ENCODE measurements at regions not wholly inside any gene's neighbourhood (a gene's known extent, or its start where the extent isn't known, plus 50 kb on each side); places are given as distances from the start of the nearest gene placed in this dataset.

- in situ Hi-C loops (cut with HindIII; ENCODE audit: low sequenced_read_pairs): no loop called here
Observed at GRCh38 chr4:74638689-74639088, 155.6 kb downstream of the BTC start.

- in situ Hi-C loops (cut with HindIII; ENCODE audit: low sequenced_read_pairs): no loop called here
Observed at GRCh38 chr4:74640111-74640903, 154.0 kb downstream of the BTC start.

- in situ Hi-C loops (cut with HindIII; ENCODE audit: low sequenced_read_pairs): no loop called here
Observed at GRCh38 chr4:74642006-74642405, 152.3 kb downstream of the BTC start.

GRCh38 chr4:74649193-74649592 lies 145.1 kb downstream of the BTC start:
- in situ Hi-C loops (cut with HindIII; ENCODE audit: low sequenced_read_pairs): no loop called here

- in situ Hi-C loops (cut with HindIII; ENCODE audit: low sequenced_read_pairs): no loop called here
Observed at GRCh38 chr4:74651198-74651597, 143.1 kb downstream of the BTC start.

GRCh38 chr4:74653331-74654229 lies 140.7 kb downstream of the BTC start:
- in situ Hi-C loops (cut with HindIII; ENCODE audit: low sequenced_read_pairs): no loop called here

DNA sequence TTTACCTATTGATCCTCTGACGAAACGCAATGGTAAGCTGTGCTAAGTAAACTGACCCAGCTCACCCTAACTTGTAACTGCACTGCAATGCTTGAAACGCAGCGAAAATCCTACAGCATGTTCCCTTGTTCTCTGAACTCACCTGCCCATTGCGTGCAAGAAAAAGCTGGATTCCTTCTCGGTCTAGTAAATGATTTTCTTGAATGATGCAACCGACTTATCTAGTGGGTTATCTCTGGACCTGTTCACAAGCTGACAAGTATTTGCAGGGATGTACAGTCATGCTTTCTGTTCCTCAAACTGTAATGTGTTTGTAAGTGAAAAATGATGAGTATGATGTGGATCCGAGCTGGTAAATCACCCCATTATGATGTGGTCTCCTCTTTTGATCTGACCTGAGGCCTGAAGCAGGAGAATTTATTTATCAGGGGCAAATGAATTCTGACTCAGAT lies 140.1 kb downstream of the BTC start:
- in situ Hi-C loops (cut with HindIII; ENCODE audit: low sequenced_read_pairs): no loop called here

DNA sequence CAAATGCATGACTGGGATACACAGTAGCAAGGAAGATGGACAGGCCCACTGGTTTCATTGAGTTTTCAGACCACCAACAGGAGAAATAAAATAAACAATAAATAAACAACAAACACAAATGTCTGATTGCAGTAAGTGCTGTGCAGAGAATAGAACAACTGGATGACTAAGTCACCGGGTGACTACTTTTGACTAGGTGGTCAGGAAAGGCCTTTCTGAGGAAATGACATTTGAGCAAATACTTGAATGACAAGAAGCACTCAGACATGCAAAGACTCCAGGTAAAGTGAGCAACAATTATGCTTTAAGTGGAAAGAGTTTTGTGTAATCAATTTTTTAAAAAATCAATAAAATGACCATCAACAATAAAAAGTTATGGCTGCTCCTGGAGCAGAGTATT lies 137.7 kb downstream of the BTC start:
- in situ Hi-C loops (cut with HindIII; ENCODE audit: low sequenced_read_pairs): no loop called here

- in situ Hi-C loops (cut with HindIII; ENCODE audit: low sequenced_read_pairs): no loop called here
Observed at GRCh38 chr4:74658116-74658515, 136.2 kb downstream of the BTC start.

DNA sequence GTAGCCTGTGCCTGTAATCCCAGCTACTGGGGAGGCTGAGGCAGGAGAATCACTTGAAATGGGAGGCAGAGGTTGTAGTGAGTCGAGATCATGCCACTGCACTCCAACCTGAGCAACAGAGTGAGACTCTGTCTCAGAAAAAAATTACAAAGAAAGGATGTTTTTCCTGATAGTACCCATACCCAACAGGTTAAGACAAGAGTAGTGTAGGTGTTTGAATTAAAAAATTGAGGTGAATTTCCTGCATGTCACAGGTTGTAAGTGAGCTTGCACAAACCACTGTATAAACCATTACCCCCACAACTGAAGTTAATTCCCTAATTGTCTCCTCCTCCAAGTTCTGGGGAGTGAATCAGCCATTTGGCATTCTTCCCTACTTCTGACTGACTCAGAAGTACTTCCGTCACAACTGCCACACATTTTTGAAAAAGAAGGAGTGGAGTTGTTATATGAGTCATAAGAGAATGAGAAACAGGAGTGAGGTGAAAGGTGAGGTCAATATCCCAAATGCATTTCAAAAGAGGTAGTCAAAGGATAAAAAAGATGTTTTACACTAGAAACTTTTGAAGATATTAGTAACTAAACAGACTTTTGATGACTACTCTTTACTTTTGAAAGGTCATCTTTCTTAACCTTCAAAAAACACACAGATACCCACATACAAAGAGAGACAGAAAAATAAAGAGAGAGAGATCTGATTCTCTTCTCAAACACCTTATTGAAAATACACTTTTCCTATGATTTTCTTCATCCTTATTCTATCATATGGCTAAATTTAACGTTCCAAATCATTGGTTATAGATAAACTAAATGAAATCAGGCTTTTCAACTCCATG lies 134.5 kb downstream of the BTC start:
- in situ Hi-C loops (cut with HindIII; ENCODE audit: low sequenced_read_pairs): no loop called here

DNA sequence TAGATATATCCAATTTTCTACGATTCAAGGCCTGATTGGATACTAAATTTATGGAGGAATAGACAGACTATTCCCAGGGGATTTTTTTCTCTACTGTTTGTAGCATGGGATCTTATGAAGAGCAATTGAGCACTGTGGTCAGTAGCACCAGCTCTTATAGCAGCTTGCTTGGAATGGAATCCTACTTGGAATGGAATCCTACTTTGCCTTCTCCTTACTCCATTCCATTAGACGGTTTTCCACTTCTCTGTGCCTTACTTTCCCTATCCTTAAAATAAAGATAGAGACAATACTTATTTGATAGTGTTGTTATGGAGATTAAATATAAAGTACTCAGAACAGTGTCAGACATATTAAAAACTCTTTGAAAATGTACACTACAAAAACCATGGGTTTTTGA lies 133.5 kb downstream of the BTC start:
- in situ Hi-C loops (cut with HindIII; ENCODE audit: low sequenced_read_pairs): no loop called here

- in situ Hi-C loops (cut with HindIII; ENCODE audit: low sequenced_read_pairs): no loop called here
Observed at GRCh38 chr4:74661427-74662201, 132.7 kb downstream of the BTC start.

DNA sequence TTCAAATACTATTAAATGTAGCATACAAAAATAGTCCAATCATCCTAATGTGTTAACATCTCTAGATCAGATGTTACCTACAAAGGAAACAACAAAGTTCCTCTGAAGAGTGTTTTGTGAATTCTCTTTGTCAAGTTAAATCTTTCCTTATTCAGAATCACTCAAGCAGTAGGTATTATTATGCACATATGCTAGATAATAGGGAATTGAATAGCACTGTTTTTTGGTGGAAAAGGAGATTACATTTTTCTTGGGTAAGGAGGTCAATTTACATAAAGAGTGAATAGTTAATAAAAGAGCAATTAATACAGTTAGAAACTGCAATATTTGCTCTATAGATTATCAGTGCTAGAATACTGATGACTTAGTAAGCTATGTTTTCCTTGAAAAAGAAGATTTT lies 130.7 kb downstream of the BTC start:
- in situ Hi-C loops (cut with HindIII; ENCODE audit: low sequenced_read_pairs): no loop called here

DNA sequence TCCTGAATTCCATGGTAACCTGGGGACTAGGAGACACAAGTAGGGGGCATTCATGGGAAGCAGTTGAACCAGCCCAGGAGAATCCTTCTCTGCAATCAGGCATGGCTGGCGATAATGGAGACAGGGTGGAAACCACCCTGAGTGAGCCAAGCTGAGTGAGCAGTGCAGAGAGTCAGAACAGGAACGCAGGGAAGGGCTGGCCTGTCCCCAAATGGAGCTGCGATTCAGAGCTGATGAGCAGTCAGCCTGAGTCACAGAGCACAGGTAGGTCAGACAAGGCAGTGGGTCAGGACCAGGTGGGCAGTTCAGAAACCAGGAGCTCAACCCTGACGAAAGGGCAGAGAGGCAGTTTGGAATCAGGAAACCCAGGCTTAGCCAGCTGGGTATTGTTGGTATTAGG lies 129.0 kb downstream of the BTC start:
- in situ Hi-C loops (cut with HindIII; ENCODE audit: low sequenced_read_pairs): no loop called here

GRCh38 chr4:74665876-74666275 lies 128.4 kb downstream of the BTC start:
- in situ Hi-C loops (cut with HindIII; ENCODE audit: low sequenced_read_pairs): no loop called here

DNA sequence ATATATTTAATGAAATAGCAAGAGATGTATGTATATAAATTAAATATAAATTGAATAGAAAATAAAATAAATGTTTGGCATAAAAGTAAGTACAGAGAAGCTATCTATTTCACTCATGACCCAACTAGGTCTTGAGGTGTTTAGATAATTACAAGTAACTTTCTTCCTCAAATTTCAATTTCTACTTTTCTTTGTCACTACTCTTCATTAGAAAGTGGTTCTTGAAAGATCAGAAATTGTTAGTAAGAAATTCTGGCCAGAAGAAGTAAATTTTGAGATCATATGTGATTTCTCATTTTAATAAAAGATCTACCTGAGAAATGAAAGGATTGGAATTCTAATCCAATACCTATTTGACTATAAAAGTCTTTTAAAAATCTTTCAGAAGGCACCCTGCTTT lies 126.9 kb downstream of the BTC start:
- in situ Hi-C loops (cut with HindIII; ENCODE audit: low sequenced_read_pairs): no loop called here

GRCh38 chr4:74667944-74668343 lies 126.4 kb downstream of the BTC start:
- in situ Hi-C loops (cut with HindIII; ENCODE audit: low sequenced_read_pairs): no loop called here

DNA sequence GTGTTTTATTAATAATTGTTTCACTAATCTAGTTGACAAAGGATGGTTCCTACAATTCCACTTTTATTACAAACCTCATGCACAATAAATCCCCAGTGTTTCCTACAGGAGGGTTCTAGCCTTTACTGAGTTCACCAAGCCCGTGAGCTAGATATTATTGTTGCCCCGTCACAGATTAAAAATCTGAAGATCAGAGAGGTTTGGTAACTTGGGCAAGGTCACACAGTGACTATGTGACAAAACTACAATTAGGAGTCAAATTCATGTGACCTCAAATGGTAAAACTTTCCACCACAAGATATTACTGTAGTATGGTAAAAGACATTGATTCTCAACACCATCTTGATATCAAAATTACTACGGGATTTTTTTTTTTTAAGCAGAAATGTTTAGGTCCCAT lies 124.6 kb downstream of the BTC start:
- in situ Hi-C loops (cut with HindIII; ENCODE audit: low sequenced_read_pairs): no loop called here

DNA sequence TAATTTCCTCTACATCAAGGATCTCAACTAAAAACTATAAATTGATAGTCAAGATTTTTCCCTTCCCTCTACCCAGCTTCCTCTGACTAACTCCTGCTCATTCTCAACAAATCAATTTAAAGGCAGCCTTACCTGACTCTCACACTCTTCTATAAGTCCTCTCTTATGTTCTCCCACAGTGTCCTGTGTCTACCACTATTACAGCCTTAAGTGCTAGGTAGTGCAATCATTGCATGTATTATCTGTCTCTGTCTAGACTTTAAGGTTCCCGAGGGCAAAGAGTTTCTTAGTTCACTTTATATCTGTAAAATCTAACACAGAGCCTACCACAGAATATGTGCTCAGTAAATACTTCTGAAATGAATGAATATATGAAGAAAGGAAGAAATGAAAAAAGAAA lies 123.7 kb downstream of the BTC start:
- in situ Hi-C loops (cut with HindIII; ENCODE audit: low sequenced_read_pairs): no loop called here

- in situ Hi-C loops (cut with HindIII; ENCODE audit: low sequenced_read_pairs): no loop called here
Observed at GRCh38 chr4:74671080-74671698, 123.1 kb downstream of the BTC start.
